Stimulated activated CD8-positive, alpha-beta memory T cell treated with anti-CD3 and anti-CD28 coated beads, Interleukin-7, amount 100 ng/mL, for 4 hours (primary cell): ENCODE measurements at regions not wholly inside any gene's neighbourhood (a gene's known extent, or its start where the extent isn't known, plus 50 kb on each side); places are given as distances from the start of the nearest gene placed in this dataset.
"Not testable (repeated sequence)": the region's sequence is repeated elsewhere in the genome, so short reads cannot be mapped to it uniquely, and the experiment has no call there.

Source experiments
- DNase-seq, 2 donors: peaks; one replicate each; pipeline ENCODE4 v3.0.0-alpha.2; 2020; ENCODE audit warnings: low read depth in 2 of 2

GRCh38 chr6:145532361-145532760, 203.0 kb downstream of the EPM2A start:
- no peak for DNase-seq

GRCh38 chr6:145534989-145535388, 200.3 kb downstream of the EPM2A start:
- DNase-seq, result no peak

- no peak for DNase-seq
Observed at GRCh38 chr6:145538989-145539388, 196.3 kb downstream of the EPM2A start.

DNA sequence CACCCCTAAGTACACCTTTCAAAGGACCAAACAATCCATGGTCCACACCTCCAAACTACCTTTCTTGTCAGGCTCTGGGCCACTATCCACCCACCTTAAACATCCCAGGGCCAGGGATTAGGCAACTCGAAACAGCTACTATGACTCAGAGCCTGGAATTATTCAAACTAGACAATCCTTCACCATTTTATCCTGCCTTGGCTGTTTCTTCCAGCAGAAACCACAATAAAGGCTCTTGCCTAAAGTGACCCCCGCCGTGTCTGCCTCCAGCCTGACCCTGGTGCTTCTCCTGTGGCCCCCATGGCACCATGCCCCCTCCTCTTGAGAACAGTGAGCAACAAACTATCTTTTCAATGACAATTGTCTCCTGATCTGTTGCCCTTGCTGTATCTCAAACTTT, 195.5 kb downstream of the EPM2A start:
- DNase-seq, result no peak

DNA sequence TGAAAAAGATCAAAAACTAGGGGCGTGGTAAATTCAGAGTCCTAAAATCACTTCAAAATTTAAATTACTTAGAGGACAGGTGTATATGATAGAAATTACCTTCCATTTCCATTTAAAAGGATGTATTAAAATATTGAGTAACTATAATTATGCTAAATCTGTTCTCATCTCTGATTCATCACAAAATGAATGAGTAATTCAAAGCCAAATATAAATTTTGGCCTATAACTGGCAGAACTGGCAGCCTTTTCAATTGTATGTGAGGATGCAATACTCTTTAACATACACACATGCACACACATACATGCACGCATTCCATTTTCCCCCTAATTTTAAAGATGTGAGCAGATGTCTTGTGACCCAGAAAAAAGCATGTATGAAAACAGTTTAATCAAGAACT, 194.6 kb downstream of the EPM2A start:
- DNase-seq, result no peak

DNA sequence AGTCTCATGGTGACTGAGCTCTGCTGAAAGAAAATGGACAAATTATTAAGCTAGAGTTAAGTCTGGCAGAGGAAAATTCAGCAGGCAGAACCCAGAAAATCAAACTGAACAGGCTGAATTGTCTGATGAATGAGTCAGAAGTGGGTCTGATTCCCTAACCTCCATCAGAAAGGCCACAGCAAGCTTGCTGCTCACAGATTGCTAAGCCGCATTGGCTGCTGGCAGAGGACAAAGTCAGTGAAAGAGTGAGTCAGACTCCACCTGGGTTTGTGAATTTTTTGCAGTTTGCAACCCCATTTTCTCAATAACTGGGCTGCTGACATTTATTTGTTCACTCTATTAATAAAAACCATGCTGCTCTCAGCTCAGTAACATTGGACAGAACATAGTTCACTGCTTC, 191.3 kb downstream of the EPM2A start:
- DNase-seq, result no peak

GRCh38 chr6:145544514-145544913, 190.8 kb downstream of the EPM2A start:
- no peak for DNase-seq

- no peak for DNase-seq
Observed at GRCh38 chr6:145546265-145546664, 189.1 kb downstream of the EPM2A start.

DNA sequence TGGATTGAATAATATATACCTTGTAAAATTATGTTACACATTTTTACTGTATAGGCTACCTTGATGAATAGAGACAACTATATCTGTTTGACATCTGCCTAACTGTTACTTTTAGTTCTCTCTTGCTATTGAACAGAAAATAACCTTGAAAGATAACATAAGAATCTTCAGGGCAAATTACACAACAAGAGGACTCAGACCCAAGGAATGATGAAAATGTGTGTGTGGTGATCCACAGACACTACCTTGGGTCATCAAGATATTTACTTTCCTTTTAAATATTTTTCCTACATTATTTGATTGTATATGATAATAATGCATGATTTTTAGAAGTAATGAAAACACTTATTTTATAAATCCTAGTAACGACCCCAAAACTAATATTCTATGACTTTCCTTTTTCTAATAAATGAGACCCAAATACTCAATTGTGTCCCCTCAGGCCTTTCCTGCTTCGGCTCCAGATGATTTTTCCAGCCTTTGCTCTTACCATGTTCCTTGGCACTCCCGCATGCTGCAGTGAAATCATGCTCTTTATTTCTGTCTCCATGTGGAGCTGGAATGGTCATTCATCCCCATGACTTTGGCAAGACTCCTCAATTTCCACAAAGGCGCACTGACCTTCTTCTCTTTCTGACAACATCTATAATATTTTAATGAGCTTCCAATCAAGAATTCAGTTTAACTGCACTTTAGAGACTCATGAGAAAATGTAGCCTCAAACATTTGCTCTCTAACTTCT, 187.6 kb downstream of the EPM2A start:
- DNase-seq, result no peak

- DNase-seq, result no peak
Observed at GRCh38 chr6:145548933-145549648, 186.2 kb downstream of the EPM2A start.

DNA sequence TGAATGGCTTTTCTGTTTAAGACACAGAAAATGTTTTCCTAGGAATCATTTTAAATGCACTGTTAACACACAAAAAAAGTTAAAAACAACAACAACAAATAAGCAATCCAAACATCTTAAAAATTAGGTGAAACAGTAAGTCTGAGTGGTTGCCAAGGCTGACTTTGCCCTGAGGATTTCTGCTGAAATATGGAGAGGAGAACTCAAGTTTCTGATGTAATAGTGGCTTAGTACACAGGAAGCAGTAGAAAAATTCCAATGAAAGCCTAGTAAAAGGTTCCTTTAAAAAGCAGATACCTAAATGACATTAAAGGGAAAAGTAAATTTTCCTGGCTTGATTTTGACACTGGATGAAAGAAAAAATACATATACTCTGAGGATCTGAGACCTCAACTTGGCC, 184.2 kb downstream of the EPM2A start:
- no peak for DNase-seq

DNA sequence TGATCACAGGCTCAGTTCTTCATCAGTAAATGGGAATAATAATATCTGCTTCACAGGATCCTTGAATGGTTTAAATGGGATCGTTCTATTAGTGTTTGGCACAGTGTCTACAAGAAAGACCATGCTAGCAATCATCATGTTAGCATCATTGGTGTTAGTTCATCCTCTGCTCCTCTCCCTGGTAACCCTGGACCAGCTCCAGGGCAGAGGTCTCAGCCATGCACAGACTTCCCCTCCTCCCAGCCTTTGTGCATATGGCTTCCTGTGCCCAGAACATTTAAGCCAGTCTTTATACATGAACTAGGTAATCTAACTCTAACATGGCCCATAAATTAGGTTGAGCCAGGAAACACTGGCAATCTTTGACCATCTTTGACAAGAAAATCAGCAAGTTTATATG, 180.2 kb downstream of the EPM2A start:
- no peak for DNase-seq

DNA sequence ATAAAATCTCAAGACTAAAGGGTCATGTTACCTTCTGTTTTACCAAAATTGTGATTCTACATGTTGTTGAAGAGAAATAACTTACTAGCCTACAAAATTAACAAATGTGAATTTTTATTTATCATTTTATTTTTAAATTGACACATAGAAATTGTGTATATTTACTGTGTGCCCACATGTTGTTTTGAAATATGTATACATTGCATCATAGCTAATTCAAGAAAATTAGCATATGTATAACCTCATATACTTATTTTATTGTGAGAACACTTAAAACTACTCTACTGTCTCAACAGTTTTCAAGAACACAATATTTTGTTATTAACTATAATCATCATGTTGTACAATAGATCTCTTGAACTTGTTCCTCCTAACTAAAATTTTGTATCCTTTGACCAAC, 177.8 kb downstream of the EPM2A start:
- no peak for DNase-seq

- DNase-seq, result no peak
Observed at GRCh38 chr6:145559836-145560235, 175.5 kb downstream of the EPM2A start.

- DNase-seq, result no peak
Observed at GRCh38 chr6:145561095-145562072, 173.9 kb downstream of the EPM2A start.

DNA sequence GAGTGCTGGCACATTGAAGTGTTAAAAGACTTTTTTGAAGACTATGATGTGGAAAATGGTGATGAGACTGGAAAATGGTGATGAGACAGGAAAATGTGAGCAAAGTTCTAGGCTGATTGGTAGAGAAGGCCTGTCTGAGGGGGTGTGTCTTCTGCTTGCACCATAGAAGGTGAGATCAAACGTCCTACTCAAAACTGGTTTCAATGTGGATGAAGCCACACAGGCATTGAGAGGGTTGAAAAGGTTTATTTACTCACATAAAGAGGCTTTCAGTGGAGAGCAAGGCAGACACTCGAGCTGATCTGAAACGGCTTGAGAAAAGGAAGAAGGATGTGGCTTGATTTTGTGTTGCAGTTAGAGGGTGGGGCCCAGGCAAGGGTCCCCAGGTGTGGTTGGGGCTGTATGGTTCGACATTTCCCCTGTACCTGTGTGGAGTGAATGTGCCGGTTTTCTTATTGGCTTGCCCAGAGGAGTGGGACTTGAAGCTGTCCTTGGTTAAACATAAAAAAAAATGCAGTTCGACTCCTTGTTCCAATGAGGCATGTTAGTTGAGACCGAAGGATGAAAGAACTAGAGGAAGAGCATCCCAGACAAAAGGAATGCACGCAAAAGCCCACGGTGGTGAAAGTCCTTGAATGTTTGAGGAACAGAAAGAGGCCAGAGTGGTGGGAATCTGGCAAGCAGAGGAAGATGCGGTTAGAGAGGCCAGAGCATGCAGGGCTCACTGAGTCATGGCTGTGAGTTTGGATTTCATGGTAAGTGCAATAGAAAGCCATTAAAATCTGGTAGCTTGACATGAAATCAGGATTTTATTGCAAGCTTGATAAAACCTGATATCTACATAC, 172.3 kb downstream of the EPM2A start:
- no peak for DNase-seq

DNA sequence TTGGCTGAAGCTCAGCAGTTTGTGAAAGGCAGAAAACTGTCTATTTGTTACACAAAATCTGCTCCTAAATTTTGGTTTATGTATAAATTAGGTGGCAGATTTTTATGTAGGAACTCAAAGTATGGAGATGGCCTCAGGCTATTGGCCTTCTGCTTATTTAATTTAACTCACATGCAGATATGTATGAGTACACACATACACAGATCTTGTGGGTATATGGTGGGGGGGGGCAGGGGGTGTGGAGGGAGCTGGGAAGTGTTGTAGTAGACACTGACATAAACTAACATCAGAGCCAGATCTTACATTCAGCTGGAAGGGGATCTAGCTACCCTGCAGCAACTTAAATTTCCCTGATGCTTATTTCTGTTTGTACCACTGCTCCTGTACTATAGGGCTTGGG, 170.8 kb downstream of the EPM2A start:
- DNase-seq, result no peak

DNA sequence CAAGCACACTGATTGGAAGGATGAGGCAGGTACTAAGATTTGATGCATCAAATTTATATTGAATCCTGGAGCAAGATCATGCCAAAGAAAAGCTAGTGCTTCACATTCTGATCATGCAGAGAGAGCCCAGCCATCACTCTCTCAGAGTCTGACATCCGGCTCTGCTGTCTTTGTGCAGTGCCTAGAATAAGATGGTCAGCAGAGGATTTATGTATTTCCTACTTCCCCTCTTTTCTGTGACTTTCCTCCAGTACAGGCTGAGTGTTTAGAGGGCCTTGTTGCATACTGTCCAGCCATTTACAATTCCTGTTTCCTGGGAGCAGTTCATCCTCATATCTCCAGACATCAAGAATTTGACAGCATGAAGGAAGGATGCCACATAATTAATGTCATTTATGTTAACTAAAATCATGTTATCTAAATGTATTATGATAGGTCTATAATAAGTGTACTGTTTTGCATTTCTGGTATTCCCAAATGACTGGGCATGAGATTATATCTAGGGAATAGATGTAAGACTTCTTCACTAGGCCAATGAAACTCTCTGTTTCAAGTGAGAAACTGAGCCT, 167.6 kb downstream of the EPM2A start:
- no peak for DNase-seq

- DNase-seq, result no peak
Observed at GRCh38 chr6:145569140-145569539, 166.2 kb downstream of the EPM2A start.

DNA sequence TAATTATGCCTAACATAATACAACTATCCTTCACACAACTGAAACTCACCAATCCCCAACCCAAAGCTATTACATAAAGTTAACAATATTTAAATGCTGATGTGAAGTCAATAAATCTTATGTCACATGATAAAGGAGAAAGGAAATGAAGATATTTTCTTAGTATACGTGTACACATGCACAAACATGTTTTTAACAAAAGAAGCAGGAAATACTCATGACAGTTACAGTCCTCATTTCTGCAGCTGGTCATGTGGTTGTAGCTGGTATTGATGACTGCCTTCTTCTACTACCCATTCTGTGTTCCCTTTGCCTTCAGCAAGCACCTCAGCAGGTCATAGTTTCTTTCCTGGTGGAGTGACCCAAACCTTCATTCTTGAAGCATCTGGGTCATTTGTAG, 165.0 kb downstream of the EPM2A start:
- DNase-seq, result not testable (repeated sequence)

DNA sequence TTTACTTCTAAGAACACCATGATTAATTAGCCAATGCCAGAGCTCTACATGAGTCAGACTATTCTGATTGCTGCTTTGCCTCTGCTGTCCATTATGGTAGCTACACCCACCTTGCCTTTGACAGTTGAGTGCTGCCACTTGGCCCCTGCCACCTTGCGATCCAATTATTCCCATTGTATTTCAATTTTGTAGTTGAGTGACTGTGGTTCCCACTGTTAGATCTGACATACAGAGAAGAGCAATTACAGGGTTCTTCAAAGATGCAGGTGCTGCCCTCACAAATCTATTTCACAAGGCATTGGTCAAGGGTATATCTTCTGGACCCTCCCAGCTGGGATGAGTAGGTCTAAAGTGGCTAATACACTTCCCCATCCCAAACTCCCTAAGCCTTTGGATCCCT, 161.1 kb downstream of the EPM2A start:
- not testable (repeated sequence) for DNase-seq
